ENCODE measurements at regions not wholly inside any gene's neighbourhood (a gene's known extent, or its start where the extent isn't known, plus 50 kb on each side); places are given as distances from the start of the nearest gene placed in this dataset.
A peak's percentile ranks its signal among the peaks of the same experiment; 100 is the strongest.

GRCh38 chr20:52768694-52769093 is 203.5 kb upstream of the TSHZ2 start:
- DNase-seq = no peak

DNA sequence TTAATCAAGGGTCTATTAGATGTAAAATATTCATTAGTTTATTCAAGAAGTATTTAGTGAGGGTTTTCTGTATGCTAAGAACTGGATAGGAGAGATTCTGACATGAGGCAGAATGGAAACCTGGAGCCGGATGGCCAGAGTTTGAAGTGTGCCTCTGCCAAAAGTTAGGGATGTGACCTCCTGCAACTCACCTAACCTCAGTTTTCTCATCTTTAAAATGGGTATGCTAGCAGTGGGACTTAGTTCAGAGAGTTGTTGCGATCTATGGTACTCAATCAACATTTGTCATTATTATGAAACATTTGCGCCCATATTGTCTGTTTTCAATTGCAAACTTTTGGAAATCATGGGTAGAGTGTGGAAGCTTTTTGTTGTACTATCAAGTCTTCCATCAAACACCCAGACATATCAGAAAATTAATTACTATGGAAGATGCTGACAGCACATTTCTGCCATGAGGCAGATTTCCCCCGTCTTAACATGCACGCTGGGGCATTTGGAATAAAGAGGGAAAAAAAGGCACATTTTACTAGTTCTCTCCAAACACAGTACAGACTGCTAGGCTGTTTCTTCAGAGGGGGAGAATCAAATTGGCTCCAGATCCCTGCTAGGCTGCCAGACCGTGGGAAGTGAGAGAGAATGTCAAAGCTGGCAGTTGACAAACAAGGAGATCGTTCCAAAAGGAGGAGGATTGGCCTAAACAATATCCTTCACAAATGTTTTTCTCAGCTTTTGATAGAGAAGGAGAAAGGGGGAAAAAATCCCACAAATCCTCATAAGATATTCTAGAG is 205.3 kb upstream of the TSHZ2 start:
- no peak for DNase-seq

DNA sequence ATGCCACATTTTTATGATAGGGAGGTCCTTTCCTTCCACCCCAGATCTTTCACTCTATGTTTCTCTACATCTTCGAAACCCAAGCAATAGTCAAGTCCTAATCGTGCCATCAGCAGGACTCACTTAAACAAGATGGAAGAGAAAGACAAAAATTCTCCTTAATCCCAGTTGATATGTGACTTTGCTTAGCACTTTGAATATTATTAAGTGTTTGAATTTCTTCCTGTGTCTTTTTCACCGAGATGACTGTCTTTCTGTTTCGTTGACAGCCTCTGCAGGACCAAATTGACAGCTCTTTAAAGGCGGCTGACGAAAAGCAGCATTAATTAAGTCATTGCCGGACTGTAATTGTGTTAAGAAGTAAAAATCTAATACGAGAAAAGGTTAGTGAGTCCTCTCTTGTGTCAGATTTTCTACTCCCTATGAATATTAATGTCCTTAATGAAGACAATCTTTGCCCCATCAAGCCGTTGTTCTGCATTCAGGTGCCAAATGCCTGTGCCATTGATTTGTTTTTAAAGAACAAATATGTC is 208.8 kb upstream of the TSHZ2 start:
- DNase-seq = no peak

- no peak for DNase-seq
Observed at GRCh38 chr20:52761867-52762266, 210.3 kb upstream of the TSHZ2 start.

DNA sequence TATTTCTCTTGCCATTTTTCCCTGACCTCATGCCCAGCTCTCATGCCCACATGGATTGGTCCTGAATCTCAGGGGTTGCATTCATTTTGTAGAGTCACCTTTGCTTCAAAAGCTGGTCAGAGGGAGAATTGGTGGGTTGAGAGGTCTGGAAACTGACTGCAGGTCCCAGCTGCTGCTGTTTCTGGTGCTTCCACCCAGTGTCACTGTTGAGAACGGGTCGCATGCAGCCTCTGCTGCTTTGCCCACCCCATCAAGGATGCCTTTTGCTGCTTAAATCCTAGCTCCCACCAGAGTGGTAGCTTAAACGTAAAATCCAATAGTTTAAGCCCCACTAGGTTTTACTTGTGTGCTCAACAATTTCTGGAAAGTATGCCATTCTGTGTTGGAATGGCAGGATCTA is 211.4 kb upstream of the TSHZ2 start:
- no peak for DNase-seq

DNA sequence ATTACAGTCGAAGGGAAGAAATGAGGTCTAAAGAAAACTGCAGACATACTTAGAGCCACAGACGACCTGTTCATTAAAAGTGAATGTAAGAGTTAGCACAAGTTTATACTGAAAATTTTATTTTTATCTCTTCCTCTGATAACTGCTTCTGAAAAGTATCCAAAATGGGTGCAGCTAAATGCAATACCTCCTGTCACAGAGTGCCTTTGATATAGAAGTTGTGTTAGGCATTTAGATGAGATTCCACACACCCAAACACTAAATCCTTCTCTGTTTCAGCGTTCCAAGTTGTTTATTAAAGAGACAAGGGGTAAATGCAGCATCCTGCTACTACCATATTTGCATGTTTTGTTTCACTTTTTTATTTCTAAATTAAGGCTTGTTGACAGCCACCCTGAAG is 214.7 kb upstream of the TSHZ2 start:
- DNase-seq = no peak

GRCh38 chr20:52755744-52756143 is 216.4 kb upstream of the TSHZ2 start:
- DNase-seq = no peak

GRCh38 chr20:52754366-52754765 is 217.8 kb upstream of the TSHZ2 start:
- no peak for DNase-seq

DNA sequence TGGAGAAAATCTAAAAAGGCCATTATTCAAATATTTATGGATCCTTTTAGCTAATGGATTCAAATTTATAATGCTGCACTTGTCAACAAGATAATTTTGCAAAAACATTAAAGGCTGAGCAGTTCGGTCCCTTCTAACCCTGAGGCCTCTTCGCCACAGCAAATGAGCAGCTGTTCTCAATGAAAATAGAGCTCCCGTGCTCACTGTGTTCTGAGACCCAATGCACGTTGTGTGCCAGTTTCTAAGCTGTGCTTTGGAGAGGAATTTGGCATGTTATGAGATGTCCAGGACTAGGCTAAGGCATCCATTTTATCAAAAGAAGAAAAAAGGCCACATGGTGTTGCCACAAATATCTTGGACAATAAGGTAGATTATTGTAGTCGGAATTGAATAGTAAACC is 220.1 kb upstream of the TSHZ2 start:
- no peak for DNase-seq

DNA sequence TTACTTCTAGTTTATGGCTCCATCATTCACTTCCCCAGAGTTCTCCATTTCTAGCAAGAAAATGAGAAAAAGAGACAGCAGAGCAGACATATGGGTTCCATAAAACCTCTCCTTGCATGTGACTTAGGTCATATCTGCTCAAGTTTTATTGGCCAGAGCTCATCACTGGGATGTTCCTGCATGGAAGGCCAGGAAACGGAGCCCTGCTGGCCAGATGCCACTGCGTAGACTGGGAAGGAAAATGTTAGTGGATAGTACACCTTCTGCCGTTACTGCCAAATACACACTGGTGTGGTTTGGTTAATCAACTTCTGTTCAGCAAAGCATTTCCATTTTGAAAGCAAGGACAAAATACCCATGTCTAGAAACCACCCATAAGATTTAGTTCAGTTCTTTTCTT is 220.6 kb upstream of the TSHZ2 start:
- peak; percentile 25 for DNase-seq

- no peak for DNase-seq
Observed at GRCh38 chr20:52749938-52750337, 222.2 kb upstream of the TSHZ2 start.

DNA sequence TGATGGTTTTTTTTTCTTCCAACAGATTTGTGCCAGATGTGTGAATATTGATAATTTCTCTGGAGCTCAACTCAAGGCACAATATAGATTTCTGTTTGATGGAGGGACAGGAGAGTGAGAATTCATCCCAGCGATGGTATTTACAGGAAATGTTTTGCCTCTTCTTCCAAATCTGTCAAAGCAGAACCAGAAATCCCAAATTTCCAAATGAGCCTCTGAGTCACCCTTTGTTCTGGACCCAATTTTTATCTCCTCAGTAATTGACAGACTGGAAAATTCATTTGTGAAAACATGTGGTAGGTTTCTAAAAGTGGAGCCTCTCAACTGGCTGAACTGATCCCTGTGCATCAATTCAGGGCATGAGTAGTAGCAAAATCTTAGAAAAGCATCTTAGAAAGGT is 223.2 kb upstream of the TSHZ2 start:
- DNase-seq = no peak

GRCh38 chr20:52748285-52748932 is 223.7 kb upstream of the TSHZ2 start:
- DNase-seq = peak; percentile 80

DNA sequence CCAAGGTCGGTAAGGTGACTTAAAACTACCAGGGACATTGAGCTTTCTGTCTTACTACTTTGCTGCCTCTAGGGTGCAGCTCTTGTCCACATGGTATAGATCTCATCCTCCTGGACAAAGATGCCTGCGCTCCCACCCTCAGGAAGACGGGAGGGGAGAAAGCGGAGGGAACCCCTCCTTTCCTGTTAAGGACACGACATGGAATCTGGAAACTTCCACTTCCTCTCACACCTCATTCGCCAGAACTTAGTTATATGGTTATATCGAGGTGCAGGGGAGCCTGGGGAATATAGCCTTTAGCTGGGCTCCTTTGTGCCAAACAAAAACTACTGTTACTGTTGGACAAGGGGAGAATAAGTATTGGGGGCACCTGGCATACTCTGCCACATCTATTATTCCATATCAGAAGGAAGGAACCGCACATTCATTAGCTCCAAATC is 224.3 kb upstream of the TSHZ2 start:
- peak; percentile 68 for DNase-seq

DNA sequence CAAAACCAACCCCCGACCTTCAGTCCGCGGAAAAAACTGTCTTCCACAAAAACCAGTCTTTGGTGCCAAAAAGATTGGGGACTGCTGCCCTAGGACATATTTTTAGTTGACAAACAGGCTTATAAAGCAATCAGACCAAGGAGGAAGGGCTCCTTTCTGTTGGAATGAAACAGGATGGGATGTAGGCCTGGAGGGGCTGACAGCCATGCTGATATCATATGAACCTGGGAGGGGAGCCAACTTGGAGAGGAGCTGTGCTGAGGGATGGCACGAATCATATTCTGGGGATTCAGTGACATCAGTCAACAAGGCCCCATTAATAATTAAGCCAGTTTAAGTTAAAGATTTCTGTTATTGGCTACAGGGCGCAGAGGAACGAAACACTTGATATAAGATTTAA is 225.4 kb upstream of the TSHZ2 start:
- DNase-seq = peak; percentile 38

GRCh38 chr20:52746190-52746589 is 226.0 kb upstream of the TSHZ2 start:
- DNase-seq = no peak

GRCh38 chr20:52744441-52744840 is 227.7 kb upstream of the TSHZ2 start:
- no peak for DNase-seq

DNA sequence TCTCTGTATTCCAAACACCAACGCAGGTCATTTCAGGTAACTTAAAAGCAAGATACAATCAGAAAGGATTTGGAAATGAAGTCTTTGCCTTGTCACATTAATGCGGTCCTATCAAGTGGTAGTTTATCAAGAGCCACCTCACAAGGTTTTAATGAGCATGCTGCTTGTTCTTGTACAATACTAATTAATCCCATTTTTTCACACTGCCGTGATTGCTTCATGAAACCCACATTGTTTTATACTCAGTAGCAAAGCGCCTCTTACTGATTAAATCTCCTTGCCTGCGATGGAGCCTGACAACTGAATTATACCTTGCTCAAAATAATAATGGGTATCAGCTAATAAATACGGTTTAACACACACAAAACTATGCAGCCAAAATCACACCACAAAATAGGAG is 234.1 kb upstream of the TSHZ2 start:
- DNase-seq = no peak

- DNase-seq = no peak
Observed at GRCh38 chr20:52736507-52736906, 235.7 kb upstream of the TSHZ2 start.

DNA sequence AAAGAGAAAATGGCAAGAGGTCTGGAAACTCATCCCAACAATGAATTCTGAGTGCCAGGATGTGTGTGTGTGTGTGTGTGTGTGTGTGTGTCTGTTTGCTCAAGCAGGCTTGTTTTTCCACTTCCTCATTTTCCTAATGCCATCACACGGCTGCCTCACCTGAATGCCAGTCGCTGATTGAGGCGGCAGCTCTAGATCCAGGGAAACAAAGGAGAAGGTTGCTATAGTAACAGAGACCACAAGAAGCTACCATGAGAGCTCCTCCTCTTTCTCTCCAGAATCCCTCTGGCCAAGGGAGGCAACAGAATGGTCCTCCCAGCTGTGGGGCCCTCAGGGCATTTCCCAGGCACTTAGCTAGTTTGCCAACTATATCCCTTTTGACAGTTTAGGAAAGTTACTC is 241.1 kb upstream of the TSHZ2 start:
- no peak for DNase-seq

DNA sequence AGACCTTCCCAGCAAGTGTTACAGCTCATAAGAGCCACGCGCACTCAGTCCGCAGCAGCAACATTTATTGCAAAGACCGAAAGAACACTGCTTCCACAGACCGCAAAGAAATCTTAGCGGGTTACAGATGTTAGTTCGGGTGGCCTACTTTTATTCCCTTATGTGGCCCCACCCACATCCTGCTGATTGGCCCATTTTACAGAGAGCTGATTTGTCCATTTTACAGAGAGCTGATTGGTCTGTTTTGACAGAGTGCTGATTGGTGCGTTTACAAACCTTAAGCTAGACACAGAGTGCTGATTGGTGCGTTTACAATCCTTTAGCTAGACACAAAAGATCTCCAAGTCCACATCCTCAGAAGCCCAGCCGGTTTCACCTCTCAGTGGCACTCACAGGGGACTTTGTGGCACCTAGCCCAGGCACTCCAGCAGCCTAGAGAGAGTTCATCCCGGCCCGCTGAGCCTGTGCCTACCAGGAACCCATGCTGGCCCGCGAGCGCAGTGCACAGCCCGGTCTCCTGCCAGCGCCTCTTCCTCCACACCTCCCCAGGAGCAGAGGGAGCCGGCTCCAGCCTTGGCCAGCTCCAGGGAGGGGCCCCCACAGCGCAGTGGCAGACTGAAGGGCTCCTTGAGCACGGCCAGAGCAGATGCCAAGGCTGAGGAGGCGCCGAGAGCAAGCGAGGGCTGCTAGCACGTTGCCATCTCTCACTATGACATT is 244.3 kb upstream of the TSHZ2 start:
- no peak for DNase-seq

GRCh38 chr20:52724541-52724940 is 247.6 kb upstream of the TSHZ2 start:
- DNase-seq = no peak

DNA sequence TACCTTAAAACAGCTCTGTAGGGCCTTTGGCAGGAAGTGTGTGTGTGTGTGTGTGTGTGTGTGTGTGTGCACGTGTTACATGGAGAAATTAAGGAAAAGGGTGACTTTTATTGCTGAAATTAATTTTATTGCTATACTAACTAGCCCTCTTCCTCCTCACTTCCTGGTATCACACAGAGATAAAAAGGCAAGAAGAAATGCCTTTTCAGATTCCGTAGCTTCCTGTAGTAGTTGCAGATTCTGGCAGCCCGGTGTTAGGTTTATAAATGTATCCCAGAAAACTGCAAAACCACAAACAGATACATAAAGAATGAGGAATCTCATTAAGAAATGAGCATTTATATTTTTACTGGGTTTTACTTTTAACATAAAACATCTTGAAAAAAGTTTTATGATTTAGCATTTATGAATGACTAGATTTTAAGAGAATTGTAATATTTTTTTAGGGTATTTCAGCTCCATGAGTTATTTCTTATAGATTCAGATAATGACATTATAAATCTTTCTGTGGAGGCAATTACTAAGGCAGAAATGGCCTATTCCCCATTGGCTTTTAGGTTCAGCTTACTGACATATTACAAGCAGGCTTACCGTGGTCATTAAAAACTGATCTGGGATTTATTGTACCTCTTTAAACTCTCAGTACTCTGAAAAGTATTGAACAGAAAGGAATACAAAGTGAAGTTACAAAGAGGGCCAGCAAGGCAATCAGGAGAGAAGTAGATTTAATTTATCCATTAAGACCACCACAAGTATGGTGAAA is 249.1 kb upstream of the TSHZ2 start:
- no peak for DNase-seq
